Endodermal cell (in vitro differentiated cells): ENCODE measurements at regions not wholly inside any gene's neighbourhood (a gene's known extent, or its start where the extent isn't known, plus 50 kb on each side); places are given as distances from the start of the nearest gene placed in this dataset.

ENCODE experiments used
- DNase-seq: peaks from one replicate; pipeline ENCODE4 v3.0.0-alpha.2; 2017
- H3K27ac ChIP-seq: 2 replicates; pipeline ENCODE4 v1.5.1; 2013; ENCODE audit warnings: mild to moderate bottlenecking, low read depth, low read length, moderate library complexity
- H3K27me3 ChIP-seq: 2 replicates; pipeline ENCODE4 v1.6.1; 2013; ENCODE audit warnings: mild to moderate bottlenecking, low read length, moderate library complexity; ENCODE audit not compliant: insufficient read depth, control insufficient read depth, poor library complexity, severe bottlenecking
- H3K36me3 ChIP-seq: 2 replicates; pipeline ENCODE4 v1.7.0; 2013; ENCODE audit warnings: mild to moderate bottlenecking, low read length, moderate library complexity; ENCODE audit not compliant: control insufficient read depth, insufficient read depth
- H3K4me1 ChIP-seq: one replicate; pipeline ENCODE4 v1.7.0; 2013; ENCODE audit warnings: low read length; ENCODE audit not compliant: control insufficient read depth, insufficient read depth
- H3K4me3 ChIP-seq: 2 replicates; pipeline ENCODE4 v1.5.1; 2013; ENCODE audit warnings: mild to moderate bottlenecking, low read length, moderate library complexity
- H3K9ac ChIP-seq: 2 replicates; pipeline ENCODE4 v1.6.1; 2013; ENCODE audit warnings: mild to moderate bottlenecking, low read length, moderate library complexity; ENCODE audit not compliant: poor library complexity, severe bottlenecking; ENCODE audit errors: extremely low read depth
- H3K9me3 ChIP-seq: 2 replicates; pipeline ENCODE4 v1.6.1; 2013; ENCODE audit warnings: mild to moderate bottlenecking, low read length, moderate library complexity; ENCODE audit not compliant: control insufficient read depth
- H3K27ac Mint-ChIP-seq: 2 replicates; pipeline ENCODE4 v1.8.0; 2020; ENCODE audit warnings: mixed read lengths
- H3K27me3 Mint-ChIP-seq: 2 replicates; pipeline ENCODE4 v1.8.0; 2021; ENCODE audit warnings: mild to moderate bottlenecking, mixed read lengths; ENCODE audit not compliant: insufficient read depth
- H3K36me3 Mint-ChIP-seq: 2 replicates; pipeline ENCODE4 v1.8.0; 2020; ENCODE audit warnings: low read depth, mixed read lengths
- H3K4me1 Mint-ChIP-seq: 2 replicates; pipeline ENCODE4 v1.8.0; 2020; ENCODE audit warnings: mixed read lengths
- H3K4me3 Mint-ChIP-seq: 2 replicates; pipeline ENCODE4 v1.8.0; 2020; ENCODE audit warnings: mild to moderate bottlenecking, moderate library complexity, mixed read lengths
- H3K9me3 Mint-ChIP-seq: 2 replicates; pipeline ENCODE4 v1.8.0; 2020; ENCODE audit warnings: mild to moderate bottlenecking, mixed read lengths
- CTCF ChIP-seq: fragments of 200-600 bp; sonication (generic); conservative IDR thresholded peaks from 2 replicates; pipeline ENCODE4 v1.5.0; 2021; ENCODE audit warnings: antibody characterized with exemption, mild to moderate bottlenecking
- WGBS, 2 experiments: methylation state at CpG; one replicate each; pipeline versions ENCODE4 v1.1.5 to v1.1.7; 2013; ENCODE audit warnings: missing lambda C conversion rate in 2 of 2, mixed read lengths in 1 of 2; ENCODE audit not compliant: insufficient coverage in 1 of 2, insufficient read length in 1 of 2; 5-methylcytosine and 5-hydroxymethylcytosine counted together

GRCh38 chr3:102802819-102803420 is 368.1 kb downstream of the ZPLD1 start:
- Histone ChIP-seq H3K27me3 (no peaks in the 10 kb centered on the region), H3K4me3 (no peak overlapping the region), H3K9me3 (no peaks in the 10 kb centered on the region), H3K27ac (no peak overlapping the region), H3K4me1 (no peaks in the 10 kb centered on the region), H3K36me3 (no peaks in the 10 kb centered on the region), H3K9ac (no peak overlapping the region)
- no peak for DNase-seq
- no peak overlapping the region for H3K4me3 Mint-ChIP-seq
- H3K27me3 Mint-ChIP-seq: no peaks in the 10 kb centered on the region
- TF ChIP-seq CTCF: no peak
- 85% methylated on average over 1 of the region's 1 CpG; no CpG with 5 or more reads in 1 of the 2 experiments for WGBS, 2 experiments
- H3K27ac Mint-ChIP-seq: no peak overlapping the region
- H3K4me1 Mint-ChIP-seq: peaks cover 7% of the 10 kb centered on the region
- no peaks in the 10 kb centered on the region for H3K9me3 Mint-ChIP-seq
- no peaks in the 10 kb centered on the region for H3K36me3 Mint-ChIP-seq

GRCh38 chr3:102810937-102811336 is 376.1 kb downstream of the ZPLD1 start:
- Mint-ChIP-seq H3K27ac (no peak overlapping the region), H3K9me3 (no peaks in the 10 kb centered on the region), H3K27me3 (no peaks in the 10 kb centered on the region), H3K4me3 (no peak overlapping the region), H3K36me3 (no peaks in the 10 kb centered on the region), H3K4me1 (no peaks in the 10 kb centered on the region)
- Histone ChIP-seq H3K4me1 (no peaks in the 10 kb centered on the region), H3K9ac (no peak overlapping the region), H3K36me3 (no peaks in the 10 kb centered on the region), H3K9me3 (no peaks in the 10 kb centered on the region), H3K27ac (no peak overlapping the region), H3K27me3 (no peaks in the 10 kb centered on the region), H3K4me3 (no peak overlapping the region)
- no peak for TF ChIP-seq CTCF
- 87 to 88% methylated on average over 1 of the region's 1 CpG for WGBS, 2 experiments
- DNase-seq: no peak

- Mint-ChIP-seq H3K4me3 (no peak overlapping the region), H3K4me1 (no peaks in the 10 kb centered on the region), H3K27me3 (peaks cover 9% of the 10 kb centered on the region), H3K36me3 (no peaks in the 10 kb centered on the region), H3K9me3 (peaks cover 7% of the 10 kb centered on the region), H3K27ac (no peak overlapping the region)
- H3K4me1 ChIP-seq: no peaks in the 10 kb centered on the region
- TF ChIP-seq CTCF: no peak
- no peak overlapping the region for H3K27ac ChIP-seq
- H3K9me3 ChIP-seq: no peaks in the 10 kb centered on the region
- H3K4me3 ChIP-seq: no peak overlapping the region
- H3K27me3 ChIP-seq: no peaks in the 10 kb centered on the region
- DNase-seq: no peak
- WGBS, 2 experiments: 94% methylated on average over 3 of the region's 3 CpGs; no CpG with 5 or more reads in 1 of the 2 experiments
- H3K36me3 ChIP-seq: no peaks in the 10 kb centered on the region
- H3K9ac ChIP-seq: no peak overlapping the region
Observed at GRCh38 chr3:102826636-102827035, 391.8 kb downstream of the ZPLD1 start.
